ENCODE measurements at regions not wholly inside any gene's neighbourhood (a gene's known extent, or its start where the extent isn't known, plus 50 kb on each side); places are given as distances from the start of the nearest gene placed in this dataset.
"Not testable (repeated sequence)": the region's sequence is repeated elsewhere in the genome, so short reads cannot be mapped to it uniquely, and the experiment has no call there.

- no peak for TF ChIP-seq CTCF (IDR thresholded peaks at IDR 0.05; ENCODE audit: low read depth, low read length, missing control alignments)
- no peak for DNase-seq (ENCODE audit: low read depth)
- H3K4me3 ChIP-seq (ENCODE audit: low read depth, low read length), result no peak overlapping the region
Measured at GRCh38 chr15:77836121-77836692, 203.5 kb upstream of the LINGO1 start.

- no peak overlapping the region for H3K4me3 ChIP-seq (ENCODE audit: low read depth, low read length)
- TF ChIP-seq CTCF (IDR thresholded peaks at IDR 0.05; ENCODE audit: low read depth, low read length, missing control alignments), result no peak
- no peak for DNase-seq (ENCODE audit: low read depth)
Measured at GRCh38 chr15:77834276-77834990, 201.7 kb upstream of the LINGO1 start.

- no peak for TF ChIP-seq CTCF (IDR thresholded peaks at IDR 0.05; ENCODE audit: low read depth, low read length, missing control alignments)
- no peak overlapping the region for H3K4me3 ChIP-seq (ENCODE audit: low read depth, low read length)
- DNase-seq (ENCODE audit: low read depth), result no peak
Measured at GRCh38 chr15:77832874-77833273, 200.2 kb upstream of the LINGO1 start.

- H3K4me3 ChIP-seq (ENCODE audit: low read depth, low read length), result no peak overlapping the region
- TF ChIP-seq CTCF (IDR thresholded peaks at IDR 0.05; ENCODE audit: low read depth, low read length, missing control alignments), result no peak
- no peak for DNase-seq (ENCODE audit: low read depth)
Measured at GRCh38 chr15:77831986-77832385, 199.3 kb upstream of the LINGO1 start.

- DNase-seq (ENCODE audit: low read depth), result no peak
- H3K4me3 ChIP-seq (ENCODE audit: low read depth, low read length), result no peak overlapping the region
- TF ChIP-seq CTCF (IDR thresholded peaks at IDR 0.05; ENCODE audit: low read depth, low read length, missing control alignments), result no peak
Measured at GRCh38 chr15:77830051-77830468, 197.3 kb upstream of the LINGO1 start.

- H3K4me3 ChIP-seq (ENCODE audit: low read depth, low read length); DNase-seq (ENCODE audit: low read depth): not testable (repeated sequence)
Measured at GRCh38 chr15:77829331-77829730, 196.6 kb upstream of the LINGO1 start.

GRCh38 chr15:77827860-77828259 lies 195.1 kb upstream of the LINGO1 start:
- no peak overlapping the region for H3K4me3 ChIP-seq (ENCODE audit: low read depth, low read length)
- DNase-seq (ENCODE audit: low read depth), result no peak
- TF ChIP-seq CTCF (IDR thresholded peaks at IDR 0.05; ENCODE audit: low read depth, low read length, missing control alignments), result no peak
